ENCODE measurements at regions not wholly inside any gene's neighbourhood (a gene's known extent, or its start where the extent isn't known, plus 50 kb on each side); places are given as distances from the start of the nearest gene placed in this dataset.

- TF ChIP-seq REST (IDR thresholded peaks at IDR 0.05; ENCODE audit: low read depth) (no peak), YY1 (IDR thresholded peaks at IDR 0.05; ENCODE audit: low read depth) (no peak), USF1 (IDR thresholded peaks at IDR 0.05) (no peak), EP300 (IDR thresholded peaks at IDR 0.05; ENCODE audit: borderline replicate concordance) (no peak), MAX (IDR thresholded peaks at IDR 0.05) (no peak), TAF1 (IDR thresholded peaks at IDR 0.05; ENCODE audit: low read depth) (no peak), RAD21 (IDR thresholded peaks at IDR 0.05; ENCODE audit: low read depth) (no peak), TEAD4 (IDR thresholded peaks at IDR 0.05) (no peak), EGR1 (IDR thresholded peaks at IDR 0.05) (no peak), CREB1 (IDR thresholded peaks at IDR 0.05; ENCODE audit: low read depth) (no peak), CEBPB (IDR thresholded peaks at IDR 0.05) (no peak)
These were observed 625.7 kb upstream of the PTCHD4 start for GRCh38 chr6:48736501-48737206.

Data from Ishikawa (cell line).